HEK293 (cell line): ENCODE measurements at regions not wholly inside any gene's neighbourhood (a gene's known extent, or its start where the extent isn't known, plus 50 kb on each side); places are given as distances from the start of the nearest gene placed in this dataset.

Source experiments
- HOXA7 ChIP-seq: sonication (generic); formaldehyde crosslinking; IDR thresholded peaks from 2 replicates; pipeline ENCODE4 v1.8.1; 2022; ENCODE audit warnings: missing genetic modification reagents, borderline replicate concordance
- MYNN ChIP-seq: fragments of 450-650 bp; formaldehyde crosslinking; IDR thresholded peaks from 2 replicates; pipeline ENCODE4 v1.5.1; 2016; ENCODE audit warnings: missing biosample characterization, missing genetic modification characterization, borderline replicate concordance
- ZNF10 ChIP-seq: fragments of 450-650 bp; formaldehyde crosslinking; IDR thresholded peaks from 2 replicates; pipeline ENCODE4 v1.5.1; 2017; ENCODE audit warnings: missing biosample characterization, missing genetic modification characterization
- ZNF24 ChIP-seq: fragments of 450-650 bp; formaldehyde crosslinking; IDR thresholded peaks from 2 replicates; pipeline ENCODE4 v1.5.1; 2016; ENCODE audit warnings: missing biosample characterization, missing genetic modification characterization
- ZNF514 ChIP-seq: fragments of 450-650 bp; formaldehyde crosslinking; IDR thresholded peaks from 2 replicates; pipeline ENCODE4 v1.5.1; 2016; ENCODE audit warnings: missing biosample characterization, missing genetic modification characterization
- ZNF549 ChIP-seq: fragments of 450-650 bp; IDR thresholded peaks from 2 replicates; pipeline ENCODE4 v1.5.1; 2018; ENCODE audit warnings: missing biosample characterization, missing genetic modification characterization, mild to moderate bottlenecking, inconsistent platforms, moderate library complexity
- ZNF830 ChIP-seq: fragments of 450-650 bp; IDR thresholded peaks from 2 replicates; pipeline ENCODE4 v1.5.0; 2018; ENCODE audit warnings: missing biosample characterization, missing genetic modification characterization, low read depth, mild to moderate bottlenecking, moderate library complexity
- TF ChIP-seq, protein P1 (sequence below): fragments of 450-650 bp; formaldehyde crosslinking; IDR thresholded peaks from 2 replicates; pipeline ENCODE4 v1.5.1; 2016; ENCODE audit warnings: missing biosample characterization, missing genetic modification characterization
- TF ChIP-seq, protein P2 (sequence below): fragments of 450-650 bp; formaldehyde crosslinking; IDR thresholded peaks from 2 replicates; pipeline ENCODE4 v1.5.1; 2017; ENCODE audit warnings: missing biosample characterization, missing genetic modification characterization
- TF ChIP-seq, protein P3 (sequence below): fragments of 450-650 bp; formaldehyde crosslinking; IDR thresholded peaks from 2 replicates; pipeline ENCODE4 v1.5.1; 2016; ENCODE audit warnings: missing biosample characterization, missing genetic modification characterization, low read depth
- TF ChIP-seq, protein P4 (sequence below): fragments of 450-650 bp; formaldehyde crosslinking; IDR thresholded peaks from 2 replicates; pipeline ENCODE4 v1.5.1; 2017; ENCODE audit warnings: missing biosample characterization, mild to moderate bottlenecking, missing genetic modification characterization, moderate library complexity

DNA sequence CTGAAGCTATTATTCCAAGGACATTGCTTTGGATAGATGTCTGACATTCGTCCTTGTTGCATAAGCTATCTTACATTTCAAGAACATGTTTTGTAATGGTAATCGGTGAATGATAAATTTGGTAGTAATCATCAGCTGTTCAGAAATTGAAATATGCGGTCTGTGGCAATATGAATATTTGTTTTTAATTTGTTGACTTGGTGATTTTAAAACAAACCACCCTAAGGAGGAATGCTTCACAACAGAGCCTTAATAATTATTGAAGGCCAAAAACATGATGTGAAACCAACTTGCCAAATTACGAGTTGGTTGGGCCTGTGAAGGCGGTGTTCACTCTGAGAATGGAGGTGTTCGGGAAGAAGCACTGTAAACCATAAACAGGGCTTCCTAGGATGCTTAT lies 149.7 kb upstream of the TUT7 start:
- TF ChIP-seq, protein P1, sequence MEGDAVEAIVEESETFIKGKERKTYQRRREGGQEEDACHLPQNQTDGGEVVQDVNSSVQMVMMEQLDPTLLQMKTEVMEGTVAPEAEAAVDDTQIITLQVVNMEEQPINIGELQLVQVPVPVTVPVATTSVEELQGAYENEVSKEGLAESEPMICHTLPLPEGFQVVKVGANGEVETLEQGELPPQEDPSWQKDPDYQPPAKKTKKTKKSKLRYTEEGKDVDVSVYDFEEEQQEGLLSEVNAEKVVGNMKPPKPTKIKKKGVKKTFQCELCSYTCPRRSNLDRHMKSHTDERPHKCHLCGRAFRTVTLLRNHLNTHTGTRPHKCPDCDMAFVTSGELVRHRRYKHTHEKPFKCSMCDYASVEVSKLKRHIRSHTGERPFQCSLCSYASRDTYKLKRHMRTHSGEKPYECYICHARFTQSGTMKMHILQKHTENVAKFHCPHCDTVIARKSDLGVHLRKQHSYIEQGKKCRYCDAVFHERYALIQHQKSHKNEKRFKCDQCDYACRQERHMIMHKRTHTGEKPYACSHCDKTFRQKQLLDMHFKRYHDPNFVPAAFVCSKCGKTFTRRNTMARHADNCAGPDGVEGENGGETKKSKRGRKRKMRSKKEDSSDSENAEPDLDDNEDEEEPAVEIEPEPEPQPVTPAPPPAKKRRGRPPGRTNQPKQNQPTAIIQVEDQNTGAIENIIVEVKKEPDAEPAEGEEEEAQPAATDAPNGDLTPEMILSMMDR: no peak
- TF ChIP-seq, protein P2, sequence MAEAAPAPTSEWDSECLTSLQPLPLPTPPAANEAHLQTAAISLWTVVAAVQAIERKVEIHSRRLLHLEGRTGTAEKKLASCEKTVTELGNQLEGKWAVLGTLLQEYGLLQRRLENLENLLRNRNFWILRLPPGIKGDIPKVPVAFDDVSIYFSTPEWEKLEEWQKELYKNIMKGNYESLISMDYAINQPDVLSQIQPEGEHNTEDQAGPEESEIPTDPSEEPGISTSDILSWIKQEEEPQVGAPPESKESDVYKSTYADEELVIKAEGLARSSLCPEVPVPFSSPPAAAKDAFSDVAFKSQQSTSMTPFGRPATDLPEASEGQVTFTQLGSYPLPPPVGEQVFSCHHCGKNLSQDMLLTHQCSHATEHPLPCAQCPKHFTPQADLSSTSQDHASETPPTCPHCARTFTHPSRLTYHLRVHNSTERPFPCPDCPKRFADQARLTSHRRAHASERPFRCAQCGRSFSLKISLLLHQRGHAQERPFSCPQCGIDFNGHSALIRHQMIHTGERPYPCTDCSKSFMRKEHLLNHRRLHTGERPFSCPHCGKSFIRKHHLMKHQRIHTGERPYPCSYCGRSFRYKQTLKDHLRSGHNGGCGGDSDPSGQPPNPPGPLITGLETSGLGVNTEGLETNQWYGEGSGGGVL (tag by site-specific recombination): no peak
- no peak for TF ChIP-seq ZNF514
- no peak for TF ChIP-seq HOXA7 (CRISPR knock-in tag)
- no peak for TF ChIP-seq ZNF10 (tag by site-specific recombination)
- TF ChIP-seq, protein P3, sequence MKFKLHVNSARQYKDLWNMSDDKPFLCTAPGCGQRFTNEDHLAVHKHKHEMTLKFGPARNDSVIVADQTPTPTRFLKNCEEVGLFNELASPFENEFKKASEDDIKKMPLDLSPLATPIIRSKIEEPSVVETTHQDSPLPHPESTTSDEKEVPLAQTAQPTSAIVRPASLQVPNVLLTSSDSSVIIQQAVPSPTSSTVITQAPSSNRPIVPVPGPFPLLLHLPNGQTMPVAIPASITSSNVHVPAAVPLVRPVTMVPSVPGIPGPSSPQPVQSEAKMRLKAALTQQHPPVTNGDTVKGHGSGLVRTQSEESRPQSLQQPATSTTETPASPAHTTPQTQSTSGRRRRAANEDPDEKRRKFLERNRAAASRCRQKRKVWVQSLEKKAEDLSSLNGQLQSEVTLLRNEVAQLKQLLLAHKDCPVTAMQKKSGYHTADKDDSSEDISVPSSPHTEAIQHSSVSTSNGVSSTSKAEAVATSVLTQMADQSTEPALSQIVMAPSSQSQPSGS (tag by site-specific recombination): no peak
- TF ChIP-seq MYNN (tag by site-specific recombination): no peak
- no peak for TF ChIP-seq ZNF549 (tag by site-specific recombination)
- TF ChIP-seq ZNF830: no peak
- TF ChIP-seq, protein P4, sequence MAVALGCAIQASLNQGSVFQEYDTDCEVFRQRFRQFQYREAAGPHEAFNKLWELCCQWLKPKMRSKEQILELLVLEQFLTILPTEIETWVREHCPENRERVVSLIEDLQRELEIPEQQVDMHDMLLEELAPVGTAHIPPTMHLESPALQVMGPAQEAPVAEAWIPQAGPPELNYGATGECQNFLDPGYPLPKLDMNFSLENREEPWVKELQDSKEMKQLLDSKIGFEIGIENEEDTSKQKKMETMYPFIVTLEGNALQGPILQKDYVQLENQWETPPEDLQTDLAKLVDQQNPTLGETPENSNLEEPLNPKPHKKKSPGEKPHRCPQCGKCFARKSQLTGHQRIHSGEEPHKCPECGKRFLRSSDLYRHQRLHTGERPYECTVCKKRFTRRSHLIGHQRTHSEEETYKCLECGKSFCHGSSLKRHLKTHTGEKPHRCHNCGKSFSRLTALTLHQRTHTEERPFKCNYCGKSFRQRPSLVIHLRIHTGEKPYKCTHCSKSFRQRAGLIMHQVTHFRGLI: no peak
- TF ChIP-seq ZNF24 (tag by site-specific recombination): no peak
